ENCODE measurements at regions not wholly inside any gene's neighbourhood (a gene's known extent, or its start where the extent isn't known, plus 50 kb on each side); places are given as distances from the start of the nearest gene placed in this dataset.

GRCh38 chr1:201732351-201732750, 96.6 kb upstream of the IPO9 start:
- TF ChIP-seq MYC (IDR thresholded peaks at IDR 0.05; ENCODE audit: insufficient read depth, insufficient read length, insufficient replicate concordance, low read length, severe bottlenecking): no peak
- TF ChIP-seq, protein P1, sequence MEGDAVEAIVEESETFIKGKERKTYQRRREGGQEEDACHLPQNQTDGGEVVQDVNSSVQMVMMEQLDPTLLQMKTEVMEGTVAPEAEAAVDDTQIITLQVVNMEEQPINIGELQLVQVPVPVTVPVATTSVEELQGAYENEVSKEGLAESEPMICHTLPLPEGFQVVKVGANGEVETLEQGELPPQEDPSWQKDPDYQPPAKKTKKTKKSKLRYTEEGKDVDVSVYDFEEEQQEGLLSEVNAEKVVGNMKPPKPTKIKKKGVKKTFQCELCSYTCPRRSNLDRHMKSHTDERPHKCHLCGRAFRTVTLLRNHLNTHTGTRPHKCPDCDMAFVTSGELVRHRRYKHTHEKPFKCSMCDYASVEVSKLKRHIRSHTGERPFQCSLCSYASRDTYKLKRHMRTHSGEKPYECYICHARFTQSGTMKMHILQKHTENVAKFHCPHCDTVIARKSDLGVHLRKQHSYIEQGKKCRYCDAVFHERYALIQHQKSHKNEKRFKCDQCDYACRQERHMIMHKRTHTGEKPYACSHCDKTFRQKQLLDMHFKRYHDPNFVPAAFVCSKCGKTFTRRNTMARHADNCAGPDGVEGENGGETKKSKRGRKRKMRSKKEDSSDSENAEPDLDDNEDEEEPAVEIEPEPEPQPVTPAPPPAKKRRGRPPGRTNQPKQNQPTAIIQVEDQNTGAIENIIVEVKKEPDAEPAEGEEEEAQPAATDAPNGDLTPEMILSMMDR (IDR thresholded peaks at IDR 0.05 in 2 of 3, conservative IDR thresholded peaks at IDR 0.05 in 1 of 3; ENCODE audit: control insufficient read depth in 2 of 3, extremely low read depth in 1 of 3, insufficient read depth in 1 of 3, low read depth in 3 of 3, low read length in 3 of 3): no peak
- no peak for TF ChIP-seq POLR2AphosphoS5 (IDR thresholded peaks at IDR 0.05; ENCODE audit: low read length)
- no peak for TF ChIP-seq SIN3A (IDR thresholded peaks at IDR 0.05; ENCODE audit: low read depth, low read length)
- TF ChIP-seq ETV6 (conservative IDR thresholded peaks at IDR 0.05 in 1 of 2, IDR thresholded peaks at IDR 0.05 in 1 of 2; ENCODE audit: borderline replicate concordance in 1 of 2, low read depth in 1 of 2): no peak
- no peak for TF ChIP-seq RAD51 (IDR thresholded peaks at IDR 0.05)
- no peak for TF ChIP-seq TCF3 (IDR thresholded peaks at IDR 0.05; ENCODE audit: borderline replicate concordance, insufficient read depth, low read depth, low read length)
- TF ChIP-seq CEBPB (IDR thresholded peaks at IDR 0.05; ENCODE audit: borderline replicate concordance in 1 of 2, low read depth in 2 of 2, low read length in 2 of 2): no peak
- TF ChIP-seq USF2 (IDR thresholded peaks at IDR 0.05; ENCODE audit: borderline replicate concordance, low read depth, low read length): no peak

Measured in GM12878 (cell line).